ENCODE measurements at regions not wholly inside any gene's neighbourhood (a gene's known extent, or its start where the extent isn't known, plus 50 kb on each side); places are given as distances from the start of the nearest gene placed in this dataset.

DNA sequence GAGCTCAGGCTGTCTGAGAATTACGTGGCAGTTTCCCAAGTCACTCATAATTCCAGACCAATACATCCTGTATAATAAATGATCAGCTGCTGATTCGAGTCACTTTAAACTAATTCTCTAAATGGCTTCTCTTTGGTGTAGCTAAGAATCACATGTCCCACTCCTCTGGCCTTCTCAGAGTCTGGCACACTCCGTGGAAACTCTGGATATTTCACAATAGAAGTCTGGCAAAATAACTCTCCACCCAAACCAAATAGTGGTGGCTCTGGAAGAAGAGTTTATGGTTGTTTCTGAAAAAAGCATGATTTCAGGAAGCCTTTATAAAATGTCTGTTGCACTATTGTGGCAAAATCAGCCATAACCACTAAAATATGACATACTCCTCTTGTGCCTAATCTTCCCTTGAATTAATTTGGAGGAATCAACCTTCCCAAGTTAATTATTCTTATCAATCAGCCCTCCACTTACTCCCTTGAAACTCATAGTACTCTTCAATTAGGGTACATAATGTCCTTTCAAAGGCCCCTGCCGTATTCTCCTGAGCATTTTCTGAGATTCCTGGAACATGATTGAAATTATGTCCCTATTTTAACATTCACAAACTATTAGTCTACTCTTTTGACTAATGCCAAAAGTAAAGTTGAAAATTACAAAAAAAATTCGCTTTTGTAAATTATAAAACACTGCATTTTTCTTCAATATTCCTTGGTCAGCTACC, 991.6 kb downstream of the FAT4 start:
- H3K4me3 ChIP-seq (ENCODE audit: low read depth, low read length) = no peak overlapping the region
- no peak for DNase-seq (ENCODE audit: low read depth)
- TF ChIP-seq CTCF (conservative IDR thresholded peaks at IDR 0.05; ENCODE audit: low read depth, low read length) = no peak

- no peak for TF ChIP-seq CTCF (conservative IDR thresholded peaks at IDR 0.05; ENCODE audit: low read depth, low read length)
- no peak overlapping the region for H3K4me3 ChIP-seq (ENCODE audit: low read depth, low read length)
- no peak for DNase-seq (ENCODE audit: low read depth)
Measured at GRCh38 chr4:126318376-126318775, 1003.6 kb downstream of the FAT4 start.

DNA sequence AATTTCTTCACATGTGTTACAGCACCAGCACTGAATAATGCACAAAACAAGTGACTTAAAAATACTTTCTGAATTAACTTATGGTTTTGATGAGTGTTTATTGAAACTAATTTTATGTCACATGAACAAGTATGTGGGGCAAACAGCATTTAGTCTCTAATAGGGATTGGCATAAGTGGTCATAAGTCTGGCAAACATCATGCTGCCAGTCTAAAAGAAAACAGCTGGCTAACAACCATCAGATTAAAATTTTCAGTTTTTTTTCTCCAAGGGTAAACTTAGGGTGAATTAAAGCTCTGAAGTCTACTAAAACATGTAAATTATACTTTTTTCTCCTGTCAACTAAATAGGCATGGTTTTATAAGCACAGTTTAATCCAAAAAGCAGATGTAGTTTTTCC, 1014.2 kb downstream of the FAT4 start:
- no peak for DNase-seq (ENCODE audit: low read depth)
- no peak overlapping the region for H3K4me3 ChIP-seq (ENCODE audit: low read depth, low read length)
- TF ChIP-seq CTCF (conservative IDR thresholded peaks at IDR 0.05; ENCODE audit: low read depth, low read length) = no peak

DNA sequence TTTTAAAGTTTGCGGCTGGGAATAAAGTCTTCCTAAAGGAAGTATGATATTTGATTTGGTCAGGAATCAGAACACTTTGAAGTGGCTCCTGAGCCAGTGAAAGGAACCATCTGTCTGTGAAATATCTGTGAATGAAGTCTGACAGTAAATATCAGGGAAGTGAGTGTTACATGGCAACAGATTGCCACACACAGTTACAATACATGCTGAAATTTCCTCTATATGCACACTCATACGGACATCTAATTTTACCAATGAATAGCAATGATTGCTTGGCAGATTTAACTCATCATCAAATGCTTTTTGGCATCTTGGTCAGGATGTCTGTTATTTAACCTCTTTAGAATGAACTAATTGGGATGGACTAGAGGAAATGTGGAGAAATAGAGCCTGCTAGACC, 1023.8 kb downstream of the FAT4 start:
- DNase-seq (ENCODE audit: low read depth) = no peak
- no peak for TF ChIP-seq CTCF (conservative IDR thresholded peaks at IDR 0.05; ENCODE audit: low read depth, low read length)
- H3K4me3 ChIP-seq (ENCODE audit: low read depth, low read length) = no peak overlapping the region

GRCh38 chr4:126341927-126342326, 1027.2 kb downstream of the FAT4 start:
- DNase-seq (ENCODE audit: low read depth) = no peak
- no peak for TF ChIP-seq CTCF (conservative IDR thresholded peaks at IDR 0.05; ENCODE audit: low read depth, low read length)
- no peak overlapping the region for H3K4me3 ChIP-seq (ENCODE audit: low read depth, low read length)

DNA sequence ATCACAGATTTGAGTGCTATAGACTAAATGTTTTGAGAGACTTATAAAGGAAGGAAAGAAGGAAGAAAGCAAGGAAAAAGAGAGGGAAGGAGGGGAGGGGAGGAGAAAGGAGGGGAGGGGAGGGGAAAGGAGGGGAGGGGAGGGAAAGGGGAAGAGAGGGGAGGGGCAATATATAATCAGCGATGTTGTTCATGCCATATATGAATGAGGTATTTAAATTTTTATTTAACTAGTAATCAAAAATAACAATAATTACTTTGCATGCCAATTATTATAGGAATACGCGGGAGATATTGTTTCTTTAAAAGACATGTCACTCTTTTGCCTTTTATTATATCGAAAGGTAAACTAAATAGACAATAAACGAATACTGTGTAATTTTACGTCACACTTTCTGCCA, 1029.7 kb downstream of the FAT4 start:
- no peak for TF ChIP-seq CTCF (conservative IDR thresholded peaks at IDR 0.05; ENCODE audit: low read depth, low read length)
- DNase-seq (ENCODE audit: low read depth) = no peak
- H3K4me3 ChIP-seq (ENCODE audit: low read depth, low read length) = no peak overlapping the region

- H3K4me3 ChIP-seq (ENCODE audit: low read depth, low read length) = no peak overlapping the region
- TF ChIP-seq CTCF (conservative IDR thresholded peaks at IDR 0.05; ENCODE audit: low read depth, low read length) = no peak
- no peak for DNase-seq (ENCODE audit: low read depth)
Measured at GRCh38 chr4:126346654-126347053, 1031.9 kb downstream of the FAT4 start.
